CD4-positive, alpha-beta T cell treated with Interleukin-4 for 1 hour (primary cell): ENCODE measurements at regions not wholly inside any gene's neighbourhood (a gene's known extent, or its start where the extent isn't known, plus 50 kb on each side); places are given as distances from the start of the nearest gene placed in this dataset.
"Not testable (repeated sequence)": the region's sequence is repeated elsewhere in the genome, so short reads cannot be mapped to it uniquely, and the experiment has no call there.

ENCODE experiments used
- DNase-seq, 2 donors: peaks; one replicate each; pipeline ENCODE4 v3.0.0-alpha.2; 2020 to 2022

DNA sequence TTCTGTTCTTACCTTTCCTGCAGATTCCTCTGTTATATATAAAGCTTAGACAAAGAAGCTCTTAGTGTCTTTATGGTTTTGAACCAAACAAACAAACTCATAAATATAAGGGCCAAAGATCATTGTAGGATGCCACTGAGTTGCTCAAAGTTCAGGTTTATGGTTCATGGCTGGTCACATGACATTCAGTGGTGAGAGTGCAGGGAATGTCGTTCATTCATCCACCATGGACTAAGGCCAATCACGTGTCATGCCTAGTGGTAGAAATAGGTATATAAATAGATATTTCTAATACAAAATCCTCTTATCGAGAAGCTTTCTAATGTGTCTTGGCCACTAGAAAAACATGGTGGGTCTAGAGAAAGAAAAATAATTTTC is 119.4 kb downstream of the GATA3 start:
- no peak for DNase-seq

DNA sequence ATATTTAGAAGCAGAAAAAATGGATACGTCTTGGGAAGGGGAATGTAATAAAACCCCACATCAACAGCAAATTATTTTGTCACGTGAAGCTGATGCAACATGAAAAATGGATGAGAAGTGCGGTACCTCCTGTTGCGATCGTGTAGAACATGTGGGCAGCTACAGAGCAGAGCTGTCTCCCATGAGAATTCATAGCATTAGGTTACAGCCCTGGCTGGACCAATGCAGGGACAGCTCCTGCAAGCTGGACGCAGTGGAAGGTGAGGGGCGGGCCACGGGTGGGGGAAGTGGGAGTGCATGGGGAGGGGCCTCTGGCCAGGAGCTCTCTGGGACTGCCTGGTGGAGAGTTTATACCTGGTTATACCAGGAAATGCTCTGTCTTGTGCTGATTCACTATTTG is 120.3 kb downstream of the GATA3 start:
- DNase-seq: no peak

DNA sequence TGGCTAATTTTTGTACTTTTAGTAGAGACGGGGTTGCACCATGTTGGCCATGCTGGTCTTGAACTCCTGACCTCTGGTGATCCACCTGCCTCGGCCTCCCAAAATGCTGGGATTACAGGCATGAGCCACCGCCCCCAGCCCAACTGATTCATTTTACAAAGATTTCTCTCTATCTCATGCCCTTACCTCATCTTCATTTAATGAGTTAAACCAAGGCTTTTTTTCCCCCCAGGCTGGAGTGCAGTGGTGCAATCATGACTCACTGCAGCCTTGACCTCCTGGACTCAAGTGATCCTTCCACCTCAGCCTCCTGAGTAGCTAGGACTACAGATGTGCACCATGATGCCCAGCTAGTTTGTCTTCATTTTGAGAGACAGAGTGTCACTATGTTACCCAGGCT is 123.0 kb downstream of the GATA3 start:
- not testable (repeated sequence) for DNase-seq

- not testable (repeated sequence) for DNase-seq
Observed at GRCh38 chr10:8179773-8180172, 125.3 kb downstream of the GATA3 start.

- DNase-seq: no peak
Observed at GRCh38 chr10:8180360-8181109, 126.0 kb downstream of the GATA3 start.

DNA sequence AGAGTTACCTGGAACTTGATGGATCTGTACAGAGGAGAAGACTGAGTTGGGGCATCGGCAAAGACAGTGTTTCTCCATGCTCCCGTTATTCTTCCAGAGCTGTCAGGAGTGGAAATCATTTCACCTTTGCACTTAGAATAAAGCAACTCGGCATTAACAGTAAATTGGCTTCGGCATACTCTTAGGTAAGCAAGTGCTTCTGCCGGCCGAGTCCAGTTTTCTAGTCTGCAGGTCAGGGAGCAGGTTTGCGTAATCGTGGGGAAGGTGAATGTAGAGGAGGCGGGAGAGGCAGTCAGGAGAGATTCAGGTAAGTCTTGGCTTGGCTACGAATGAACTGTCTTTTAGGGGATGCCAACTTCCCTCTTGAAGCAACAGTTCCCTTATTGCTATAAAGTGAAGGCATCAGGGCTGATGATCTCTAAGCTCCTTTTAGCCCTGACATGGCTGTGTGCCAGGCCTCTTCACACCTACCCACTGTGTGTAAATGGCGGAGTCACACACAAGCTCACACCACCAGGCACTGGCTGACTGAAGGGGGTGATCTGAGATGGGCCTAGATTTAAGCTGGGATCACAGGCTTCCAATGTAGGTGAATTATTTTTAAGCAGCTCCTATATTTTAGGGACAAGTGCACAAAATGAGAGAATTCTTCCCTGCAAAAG is 127.1 kb downstream of the GATA3 start:
- no peak for DNase-seq

GRCh38 chr10:8182806-8183205 is 128.3 kb downstream of the GATA3 start:
- DNase-seq: peak in 1 of 2 donors; percentile 6

DNA sequence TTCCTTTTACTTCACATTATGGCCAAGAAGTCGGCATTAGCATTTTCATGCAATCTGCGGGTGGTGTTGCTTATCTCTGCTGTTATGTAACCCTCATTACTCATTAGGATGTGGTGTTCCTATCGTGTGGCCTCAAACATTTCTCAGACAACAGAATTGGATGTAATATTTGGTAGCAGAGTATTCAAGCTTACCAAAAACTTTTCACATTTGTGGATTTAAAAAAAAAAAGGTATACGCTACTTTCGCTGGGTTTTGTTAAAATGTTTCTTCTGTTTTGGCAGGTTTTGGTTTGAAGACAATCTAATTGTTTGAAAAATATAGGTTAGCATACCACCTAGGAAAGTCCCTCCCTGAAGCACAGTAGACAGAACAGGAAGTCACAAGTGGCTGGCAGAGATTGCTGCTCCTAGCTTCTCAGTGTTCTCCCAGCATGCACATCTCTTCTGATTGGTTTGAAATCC is 128.8 kb downstream of the GATA3 start:
- DNase-seq: peak; percentile 69 to 78

- DNase-seq: no peak
Observed at GRCh38 chr10:8187171-8187666, 132.7 kb downstream of the GATA3 start.

- no peak for DNase-seq
Observed at GRCh38 chr10:8189458-8189857, 135.0 kb downstream of the GATA3 start.

DNA sequence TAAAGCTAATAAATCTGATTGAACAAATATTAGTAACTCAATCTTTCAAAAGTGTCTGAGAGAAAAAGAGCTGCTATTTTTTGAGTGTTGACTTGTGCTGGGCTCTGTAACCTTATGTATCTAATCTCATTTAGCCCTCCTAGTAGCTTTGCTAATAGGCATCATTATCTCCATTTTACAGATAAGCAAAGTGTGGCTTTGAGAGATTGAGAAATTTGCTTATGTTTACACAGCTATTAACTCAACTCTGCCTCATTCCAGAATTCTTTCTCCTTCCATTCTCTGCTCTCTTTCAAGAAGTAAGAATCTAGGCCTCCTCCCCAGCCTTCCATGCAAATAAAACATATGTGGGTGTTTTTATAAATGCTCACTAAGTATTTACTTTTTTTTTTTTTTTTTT is 137.8 kb downstream of the GATA3 start:
- no peak for DNase-seq

DNA sequence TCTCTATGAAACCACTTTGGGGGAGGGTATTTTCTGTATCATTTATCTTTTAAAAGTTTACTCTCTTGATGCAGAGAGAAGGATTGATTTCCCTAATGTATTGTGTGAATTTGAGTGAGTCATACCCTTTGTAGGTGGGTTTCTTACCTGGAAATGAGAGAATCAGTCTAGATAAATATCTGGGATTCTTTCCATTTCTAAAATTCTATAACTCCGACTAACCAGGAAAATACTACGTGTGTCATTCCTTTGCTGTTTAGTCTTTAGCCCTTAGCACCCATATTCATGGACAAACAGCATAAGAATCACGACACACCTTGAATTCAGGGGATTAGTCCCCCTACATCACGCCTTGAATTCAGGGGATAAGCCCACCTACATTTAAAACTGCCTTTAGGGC is 139.1 kb downstream of the GATA3 start:
- DNase-seq: no peak

DNA sequence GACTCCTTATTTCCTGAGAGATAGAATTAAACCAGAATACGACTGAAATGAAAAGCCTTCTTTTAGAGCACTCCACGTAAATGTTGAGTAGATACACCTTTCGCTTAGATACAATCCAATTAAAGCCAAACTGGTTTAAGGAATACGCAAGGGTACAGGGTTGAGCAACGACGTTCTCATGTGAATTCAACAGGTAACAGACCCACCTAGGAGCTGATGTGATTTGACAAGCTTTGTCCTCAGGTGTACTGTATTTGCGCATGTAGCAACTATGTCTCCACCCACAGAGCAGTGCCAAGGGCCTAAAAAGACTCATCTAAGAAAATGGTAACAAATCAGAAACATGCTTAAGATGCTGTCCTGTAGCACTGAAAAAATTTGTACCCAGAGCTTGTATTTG is 139.6 kb downstream of the GATA3 start:
- DNase-seq: no peak

DNA sequence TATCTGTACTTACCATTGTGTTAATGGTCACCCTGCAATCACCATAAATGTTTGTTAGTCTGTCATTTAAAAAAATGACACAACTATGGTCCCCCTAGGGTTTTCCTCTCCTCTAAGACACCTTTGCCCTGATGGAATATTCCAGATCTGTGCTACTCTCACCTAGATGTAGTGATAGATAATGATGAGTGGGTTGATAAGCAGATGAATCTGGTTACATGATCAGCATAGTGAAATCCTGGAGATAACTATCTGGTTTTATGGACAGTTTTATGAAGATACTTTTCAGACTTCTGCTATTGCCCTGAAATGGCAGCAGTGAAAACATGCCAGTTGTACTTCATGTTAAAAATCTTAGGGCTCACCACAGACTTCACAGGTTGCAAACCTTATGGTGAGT is 152.4 kb downstream of the GATA3 start:
- DNase-seq: no peak

- no peak for DNase-seq
Observed at GRCh38 chr10:8211631-8212030, 157.1 kb downstream of the GATA3 start.

GRCh38 chr10:8213735-8214134 is 159.2 kb downstream of the GATA3 start:
- DNase-seq: no peak

GRCh38 chr10:8214587-8214986 is 160.1 kb downstream of the GATA3 start:
- no peak for DNase-seq

DNA sequence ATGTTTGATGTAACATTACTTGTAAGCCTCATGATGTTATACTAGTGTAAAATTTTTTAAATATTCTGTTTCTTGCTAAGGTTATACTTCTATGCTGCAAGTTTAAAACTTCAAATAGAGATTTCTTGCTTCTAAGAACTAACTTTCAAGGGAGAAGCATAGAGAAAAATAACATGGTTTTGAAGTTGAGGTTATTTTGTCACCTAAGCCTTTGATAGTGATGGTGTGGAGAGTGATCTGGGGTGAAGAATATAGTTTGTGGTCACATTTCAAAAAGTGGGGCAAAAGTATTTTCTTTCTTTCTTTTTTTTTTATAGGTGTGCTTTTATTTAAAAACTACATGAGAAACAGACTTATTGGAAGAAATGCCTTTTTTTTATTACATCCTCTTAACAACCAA is 162.4 kb downstream of the GATA3 start:
- DNase-seq: no peak

DNA sequence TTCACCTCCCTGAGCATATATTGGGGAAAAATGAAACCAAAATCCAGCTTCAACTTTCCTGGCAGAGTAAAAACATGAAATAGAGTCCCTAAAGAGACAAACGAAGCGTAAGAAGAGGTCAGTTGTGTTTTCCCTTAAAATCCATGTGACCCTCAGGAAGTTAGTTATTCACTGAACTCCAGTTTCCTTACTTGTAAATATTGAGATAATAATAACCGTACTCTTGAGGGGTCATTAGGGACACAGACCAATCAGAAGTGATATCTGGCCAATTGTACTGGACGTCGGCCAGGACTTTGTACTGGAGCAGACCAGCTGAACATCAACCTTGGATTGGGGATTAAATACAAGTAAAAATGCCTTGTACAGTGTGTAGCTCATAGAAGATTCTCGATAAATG is 167.0 kb downstream of the GATA3 start:
- no peak for DNase-seq

- no peak for DNase-seq
Observed at GRCh38 chr10:8224591-8224990, 170.1 kb downstream of the GATA3 start.

DNA sequence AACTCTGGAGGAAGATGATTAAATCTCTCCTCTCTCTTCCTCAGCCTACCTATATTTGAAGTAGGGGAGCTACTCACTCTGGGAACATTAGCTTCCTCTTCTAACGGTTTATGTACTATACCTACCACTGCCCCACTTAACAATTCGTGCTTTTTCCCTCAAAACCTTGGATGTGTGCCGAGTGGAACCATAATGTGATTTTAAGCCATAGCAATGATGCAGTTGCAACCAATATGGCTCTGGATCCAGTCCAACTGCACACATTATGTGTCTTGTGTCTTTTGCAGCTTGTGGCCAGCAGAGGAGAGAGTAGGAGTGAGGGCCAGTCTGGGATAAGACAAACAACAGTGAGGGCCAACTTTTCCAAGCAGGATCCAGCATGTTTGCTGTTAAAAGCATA is 170.7 kb downstream of the GATA3 start:
- DNase-seq: no peak

DNA sequence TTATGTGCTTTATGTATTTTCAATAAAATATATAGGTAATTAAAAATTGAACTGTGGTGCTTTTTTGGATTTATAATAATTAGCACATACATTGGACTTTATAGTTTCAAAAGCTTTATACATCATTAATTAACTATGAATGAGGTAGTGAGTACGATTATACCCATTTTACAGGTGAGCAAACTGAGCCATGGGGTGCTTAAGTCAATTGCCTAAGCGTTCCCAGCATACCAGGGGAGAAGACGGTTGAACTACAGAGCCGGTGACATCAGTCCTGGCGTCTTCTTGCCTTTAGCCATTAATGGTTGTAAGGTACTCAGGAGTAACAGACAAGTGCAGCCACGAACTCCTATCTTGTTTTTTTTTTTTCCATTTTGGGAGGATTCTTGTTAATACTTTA is 172.8 kb downstream of the GATA3 start:
- DNase-seq: no peak

DNA sequence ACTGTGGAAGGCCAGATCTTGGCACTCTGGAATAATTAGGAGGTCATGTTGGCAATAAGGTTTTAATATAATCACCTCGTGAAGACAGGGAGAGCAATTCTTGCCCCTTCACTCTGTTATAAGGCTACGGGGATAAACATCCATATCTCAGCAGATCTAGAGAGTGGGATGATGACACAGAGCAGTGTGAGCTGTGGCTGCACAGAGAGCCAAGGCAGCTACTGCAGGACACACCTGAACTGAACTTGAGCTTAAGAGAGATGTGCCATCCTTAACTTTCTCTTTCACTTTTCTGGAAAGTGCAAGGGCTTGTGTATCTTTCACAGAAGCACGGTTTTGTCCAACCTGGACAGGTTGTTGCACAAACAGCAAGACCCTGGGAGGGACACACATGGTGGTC is 174.7 kb downstream of the GATA3 start:
- DNase-seq: no peak

DNA sequence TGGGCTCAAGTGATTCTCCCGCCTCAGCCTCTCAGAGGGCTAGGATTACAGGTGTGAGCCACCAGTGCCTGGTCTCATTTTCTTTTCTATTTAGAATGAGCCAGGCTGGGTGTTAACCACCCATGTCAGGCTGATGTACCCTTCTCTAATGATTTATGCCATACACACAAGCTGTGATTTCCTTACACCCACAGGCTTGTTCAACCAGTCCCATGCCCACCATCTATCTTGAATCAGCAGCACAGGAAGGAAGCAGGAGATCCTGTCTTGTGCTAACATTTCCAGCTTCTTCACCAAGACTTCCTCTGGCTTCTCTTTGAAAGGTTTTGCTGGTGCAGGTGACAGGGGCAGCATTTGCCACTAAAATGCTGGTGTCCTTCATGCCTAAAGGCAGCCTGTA is 176.4 kb downstream of the GATA3 start:
- DNase-seq: no peak

- no peak for DNase-seq
Observed at GRCh38 chr10:8233049-8233448, 178.6 kb downstream of the GATA3 start.
